A549 (cell line): ENCODE measurements at regions not wholly inside any gene's neighbourhood (a gene's known extent, or its start where the extent isn't known, plus 50 kb on each side); places are given as distances from the start of the nearest gene placed in this dataset.

Experiments used
- KDM1A ChIP-seq: fragments of 200-600 bp; sonication (generic); IDR thresholded peaks from 2 replicates; pipeline ENCODE4 v1.6.1; 2016; ENCODE audit warnings: low read depth, mild to moderate bottlenecking
- KDM5A ChIP-seq: fragments of 200-600 bp; sonication (generic); IDR thresholded peaks from 2 replicates; pipeline ENCODE4 v1.6.1; 2016; ENCODE audit warnings: antibody characterized with exemption, mild to moderate bottlenecking
- MYC ChIP-seq: IDR thresholded peaks from 2 replicates; pipeline ENCODE4 v1.6.1; 2012; ENCODE audit warnings: mild to moderate bottlenecking, inconsistent platforms, low read length, improper control_type of control experiment, borderline replicate concordance
- POLR2A ChIP-seq: IDR thresholded peaks from 2 replicates; pipeline ENCODE4 v1.6.1; 2012; ENCODE audit warnings: mild to moderate bottlenecking, low read length
- SMC3 ChIP-seq: fragments of >200 bp; sonication (Bioruptor Twin); formaldehyde crosslinking; IDR thresholded peaks from 3 replicates; pipeline ENCODE4 v1.6.1; 2018; ENCODE audit warnings: inconsistent platforms
- ZFP36 ChIP-seq: fragments of 450-650 bp; IDR thresholded peaks from 2 replicates; pipeline ENCODE4 v1.6.1; 2014; ENCODE audit warnings: borderline replicate concordance; ENCODE audit not compliant: partially characterized antibody
- TF ChIP-seq, protein P1 (sequence below): fragments of >200 bp; sonication (Bioruptor Twin); formaldehyde crosslinking; IDR thresholded peaks from 3 replicates; pipeline ENCODE4 v1.5.1; 2016

DNA sequence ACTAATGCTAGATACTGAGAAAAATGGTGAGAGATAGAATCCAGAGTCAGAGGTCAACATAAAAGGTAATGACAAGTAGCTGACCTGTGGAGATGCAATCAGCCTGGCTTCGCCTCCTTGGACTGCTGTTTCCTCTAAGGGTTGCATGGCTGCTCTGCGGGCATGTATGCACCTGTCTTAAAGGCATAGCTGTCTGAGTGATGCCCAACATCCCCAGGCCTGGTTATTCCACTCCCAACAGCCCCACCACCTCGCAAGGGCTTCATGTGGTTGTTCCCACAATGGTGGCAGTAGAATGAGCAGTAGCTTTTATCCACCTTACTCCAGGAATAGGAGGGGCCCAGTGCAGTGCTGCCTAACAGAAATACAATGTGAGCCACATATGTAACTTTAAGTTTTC lies 69.7 kb upstream of the ALK start:
- TF ChIP-seq KDM5A (no peak), KDM1A (no peak), MYC (no peak), POLR2A (no peak), ZFP36 (no peak), SMC3 (no peak)
- TF ChIP-seq, protein P1, sequence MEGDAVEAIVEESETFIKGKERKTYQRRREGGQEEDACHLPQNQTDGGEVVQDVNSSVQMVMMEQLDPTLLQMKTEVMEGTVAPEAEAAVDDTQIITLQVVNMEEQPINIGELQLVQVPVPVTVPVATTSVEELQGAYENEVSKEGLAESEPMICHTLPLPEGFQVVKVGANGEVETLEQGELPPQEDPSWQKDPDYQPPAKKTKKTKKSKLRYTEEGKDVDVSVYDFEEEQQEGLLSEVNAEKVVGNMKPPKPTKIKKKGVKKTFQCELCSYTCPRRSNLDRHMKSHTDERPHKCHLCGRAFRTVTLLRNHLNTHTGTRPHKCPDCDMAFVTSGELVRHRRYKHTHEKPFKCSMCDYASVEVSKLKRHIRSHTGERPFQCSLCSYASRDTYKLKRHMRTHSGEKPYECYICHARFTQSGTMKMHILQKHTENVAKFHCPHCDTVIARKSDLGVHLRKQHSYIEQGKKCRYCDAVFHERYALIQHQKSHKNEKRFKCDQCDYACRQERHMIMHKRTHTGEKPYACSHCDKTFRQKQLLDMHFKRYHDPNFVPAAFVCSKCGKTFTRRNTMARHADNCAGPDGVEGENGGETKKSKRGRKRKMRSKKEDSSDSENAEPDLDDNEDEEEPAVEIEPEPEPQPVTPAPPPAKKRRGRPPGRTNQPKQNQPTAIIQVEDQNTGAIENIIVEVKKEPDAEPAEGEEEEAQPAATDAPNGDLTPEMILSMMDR: no peak
